ENCODE measurements at regions not wholly inside any gene's neighbourhood (a gene's known extent, or its start where the extent isn't known, plus 50 kb on each side); places are given as distances from the start of the nearest gene placed in this dataset.

GRCh38 chr15:58261368-58261767 lies 123.2 kb downstream of the AQP9 start:
- Histone ChIP-seq H3K4me3 (ENCODE audit: insufficient read depth, low read depth, low read length) (no peak overlapping the region), H3K27me3 (ENCODE audit: control insufficient read depth, insufficient read depth, low read length) (no peaks in the 10 kb centered on the region)
- no peak for DNase-seq

DNA sequence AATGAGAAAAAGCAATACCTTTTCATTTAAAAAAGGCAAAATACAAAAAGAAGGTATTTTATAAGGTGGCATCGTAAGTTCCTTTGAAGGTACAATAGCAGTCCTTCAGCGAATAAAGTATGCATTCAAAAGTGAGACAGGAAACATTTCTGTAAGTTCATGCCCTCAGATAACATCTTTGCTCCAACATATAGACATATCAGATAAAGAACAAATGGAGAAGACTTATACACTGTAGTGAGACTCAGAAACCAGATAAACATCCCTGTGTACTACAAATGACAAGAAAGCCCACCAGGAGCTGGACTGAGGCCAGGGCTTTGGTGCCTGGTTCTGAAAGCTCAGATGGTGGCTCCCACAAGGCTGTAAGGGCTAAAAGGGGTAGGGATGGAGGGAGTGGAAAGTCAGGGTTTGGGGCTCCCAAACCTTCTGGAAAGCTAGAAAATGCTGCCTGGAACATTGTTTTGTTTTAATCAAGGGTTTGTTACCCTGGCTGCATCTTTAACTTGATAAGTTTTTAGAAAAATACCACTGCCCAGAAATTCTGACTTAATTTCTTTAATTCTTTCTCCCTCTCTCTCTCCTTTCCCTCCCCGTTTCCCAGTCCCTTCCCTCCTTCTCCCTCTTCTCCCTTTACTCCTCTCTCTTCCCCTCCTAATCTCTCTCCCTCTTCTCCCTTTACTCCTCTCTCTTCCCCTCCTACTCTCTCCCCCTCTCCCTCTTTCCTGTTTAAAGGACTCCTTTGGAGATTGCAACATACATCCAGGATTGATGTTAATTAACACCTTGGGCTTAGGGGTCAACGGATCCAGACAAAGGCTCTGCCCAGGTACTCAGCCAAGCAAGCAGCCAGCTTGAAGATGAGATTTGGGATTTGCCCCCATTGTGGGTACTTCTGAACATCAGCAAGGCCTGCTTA lies 126.1 kb downstream of the AQP9 start:
- no peaks in the 10 kb centered on the region for H3K27me3 ChIP-seq (ENCODE audit: control insufficient read depth, insufficient read depth, low read length)

More at GRCh38 chr15:58261368-58261767, 123.2 kb downstream of the AQP9 start:
- no peaks in the 10 kb centered on the region for H3K36me3 ChIP-seq (replicated peaks; ENCODE audit: control insufficient read depth, insufficient read depth, low read length)

GRCh38 chr15:58267051-58267450 lies 128.9 kb downstream of the AQP9 start:
- H3K27me3 ChIP-seq (ENCODE audit: control insufficient read depth, insufficient read depth, low read length) = no peaks in the 10 kb centered on the region
- H3K36me3 ChIP-seq (replicated peaks; ENCODE audit: control insufficient read depth, insufficient read depth, low read length) = no peaks in the 10 kb centered on the region
- DNase-seq = no peak
- no peak overlapping the region for H3K4me3 ChIP-seq (ENCODE audit: insufficient read depth, low read depth, low read length)

More for the DNA sequence above, 126.1 kb downstream of the AQP9 start:
- no peaks in the 10 kb centered on the region for H3K36me3 ChIP-seq (replicated peaks; ENCODE audit: control insufficient read depth, insufficient read depth, low read length)
- DNase-seq = no peak
- no peak overlapping the region for H3K4me3 ChIP-seq (ENCODE audit: insufficient read depth, low read depth, low read length)

- no peak overlapping the region for H3K4me3 ChIP-seq (ENCODE audit: insufficient read depth, low read depth, low read length)
- H3K36me3 ChIP-seq (replicated peaks; ENCODE audit: control insufficient read depth, insufficient read depth, low read length) = no peaks in the 10 kb centered on the region
- DNase-seq = no peak
- H3K27me3 ChIP-seq (ENCODE audit: control insufficient read depth, insufficient read depth, low read length) = no peaks in the 10 kb centered on the region
Observed at GRCh38 chr15:58268746-58269267, 130.6 kb downstream of the AQP9 start.

GRCh38 chr15:58269455-58270414 lies 131.6 kb downstream of the AQP9 start:
- H3K36me3 ChIP-seq (replicated peaks; ENCODE audit: control insufficient read depth, insufficient read depth, low read length) = no peaks in the 10 kb centered on the region
- H3K27me3 ChIP-seq (ENCODE audit: control insufficient read depth, insufficient read depth, low read length) = no peaks in the 10 kb centered on the region
- DNase-seq = peak; percentile 53
- H3K4me3 ChIP-seq (ENCODE audit: insufficient read depth, low read depth, low read length) = no peak overlapping the region

DNA sequence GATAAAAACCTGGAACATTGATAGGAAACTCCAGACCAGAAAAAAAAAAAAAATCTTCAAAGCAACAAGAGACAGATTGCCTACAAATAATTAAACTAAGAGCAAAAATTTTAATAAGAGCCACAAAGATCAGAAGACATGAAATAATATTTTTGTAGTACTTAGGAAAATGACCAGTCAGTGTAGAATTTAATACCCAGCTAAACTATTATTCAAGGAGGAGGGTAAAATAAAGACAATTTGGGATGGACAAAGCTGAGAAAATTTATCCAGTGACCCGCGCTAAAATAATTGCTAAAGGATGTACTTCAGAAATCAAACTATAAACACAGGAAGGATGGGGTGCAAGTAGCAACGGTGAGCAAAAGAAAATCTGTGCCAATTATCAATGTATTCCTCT lies 133.2 kb downstream of the AQP9 start:
- H3K36me3 ChIP-seq (replicated peaks; ENCODE audit: control insufficient read depth, insufficient read depth, low read length) = no peaks in the 10 kb centered on the region
- no peaks in the 10 kb centered on the region for H3K27me3 ChIP-seq (ENCODE audit: control insufficient read depth, insufficient read depth, low read length)
- H3K4me3 ChIP-seq (ENCODE audit: insufficient read depth, low read depth, low read length) = no peak overlapping the region
- DNase-seq = no peak

DNA sequence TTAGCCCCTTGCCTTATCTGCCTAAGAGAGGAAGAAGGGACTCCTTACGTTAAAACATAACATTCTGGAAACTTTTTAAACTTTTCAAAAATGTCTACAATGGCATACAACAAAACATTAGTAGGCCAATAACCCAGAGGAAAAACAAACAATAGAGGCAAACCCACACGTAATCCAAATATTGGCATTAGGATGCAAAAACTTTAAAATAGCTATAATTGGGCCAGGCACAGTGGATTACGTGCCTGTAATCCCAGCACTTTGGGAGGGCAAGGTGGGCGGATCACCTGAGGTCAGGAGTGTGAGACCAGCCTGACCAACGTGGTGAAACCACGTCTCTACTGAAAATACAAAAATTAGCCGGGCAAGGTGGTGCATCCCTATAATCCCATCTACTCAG lies 134.9 kb downstream of the AQP9 start:
- Histone ChIP-seq H3K27me3 (ENCODE audit: control insufficient read depth, insufficient read depth, low read length) (no peaks in the 10 kb centered on the region), H3K36me3 (replicated peaks; ENCODE audit: control insufficient read depth, insufficient read depth, low read length) (no peaks in the 10 kb centered on the region)
- no peak for DNase-seq

DNA sequence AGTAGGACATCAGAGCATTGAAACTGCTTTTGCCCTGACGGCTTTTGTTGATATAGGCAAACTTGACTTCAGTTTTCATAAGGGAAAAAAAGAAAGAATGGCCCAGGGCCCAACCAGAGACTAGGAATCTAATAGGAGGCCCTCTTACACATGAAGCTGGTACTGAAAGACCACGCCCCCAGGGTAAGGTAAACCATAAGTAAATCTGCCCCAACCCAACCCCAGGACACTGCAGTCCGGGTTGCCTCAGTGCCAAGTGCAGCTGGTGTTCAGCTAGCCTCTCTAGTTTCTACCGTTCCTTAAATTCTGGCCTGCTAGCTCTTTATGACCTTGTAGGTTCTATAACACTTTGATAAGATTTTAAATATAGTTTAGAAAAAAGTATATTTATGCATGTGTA lies 136.7 kb downstream of the AQP9 start:
- Histone ChIP-seq H3K36me3 (replicated peaks; ENCODE audit: control insufficient read depth, insufficient read depth, low read length) (no peaks in the 10 kb centered on the region), H3K4me3 (ENCODE audit: insufficient read depth, low read depth, low read length) (no peak overlapping the region), H3K27me3 (ENCODE audit: control insufficient read depth, insufficient read depth, low read length) (no peaks in the 10 kb centered on the region)
- no peak for DNase-seq

More for the DNA sequence above, 134.9 kb downstream of the AQP9 start:
- H3K4me3 ChIP-seq (ENCODE audit: insufficient read depth, low read depth, low read length) = no peak overlapping the region

- DNase-seq = no peak
- Histone ChIP-seq H3K4me3 (ENCODE audit: insufficient read depth, low read depth, low read length) (no peak overlapping the region), H3K27me3 (ENCODE audit: control insufficient read depth, insufficient read depth, low read length) (no peaks in the 10 kb centered on the region), H3K36me3 (replicated peaks; ENCODE audit: control insufficient read depth, insufficient read depth, low read length) (no peaks in the 10 kb centered on the region)
Observed at GRCh38 chr15:58275785-58276184, 137.6 kb downstream of the AQP9 start.

- no peak overlapping the region for H3K4me3 ChIP-seq (ENCODE audit: insufficient read depth, low read depth, low read length)
- H3K27me3 ChIP-seq (ENCODE audit: control insufficient read depth, insufficient read depth, low read length) = no peaks in the 10 kb centered on the region
- no peaks in the 10 kb centered on the region for H3K36me3 ChIP-seq (replicated peaks; ENCODE audit: control insufficient read depth, insufficient read depth, low read length)
- no peak for DNase-seq
Observed at GRCh38 chr15:58276924-58277323, 138.7 kb downstream of the AQP9 start.

DNA sequence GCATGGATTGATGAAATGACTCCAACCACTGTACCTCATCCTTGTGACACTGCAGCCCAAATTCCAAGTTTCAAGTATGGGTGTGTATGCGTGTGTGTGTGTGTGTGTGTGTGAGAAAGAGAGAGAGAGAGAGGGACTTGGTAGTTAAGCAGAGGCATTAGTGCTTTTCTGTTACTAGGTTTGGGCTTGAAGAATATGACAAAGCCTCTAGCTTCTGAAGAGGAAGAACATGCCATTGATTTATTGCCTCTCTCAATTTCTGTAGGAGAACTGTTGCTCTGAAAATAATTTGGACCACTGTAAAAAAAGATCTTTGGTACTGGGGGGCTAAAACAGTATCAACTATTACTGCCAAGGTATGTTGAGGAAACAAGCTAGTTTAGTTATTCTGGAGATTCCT lies 139.2 kb downstream of the AQP9 start:
- no peak for DNase-seq
- Histone ChIP-seq H3K36me3 (replicated peaks; ENCODE audit: control insufficient read depth, insufficient read depth, low read length) (no peaks in the 10 kb centered on the region), H3K27me3 (ENCODE audit: control insufficient read depth, insufficient read depth, low read length) (no peaks in the 10 kb centered on the region), H3K4me3 (ENCODE audit: insufficient read depth, low read depth, low read length) (no peak overlapping the region)

- Histone ChIP-seq H3K4me3 (ENCODE audit: insufficient read depth, low read depth, low read length) (no peak overlapping the region), H3K27me3 (ENCODE audit: control insufficient read depth, insufficient read depth, low read length) (no peaks in the 10 kb centered on the region), H3K36me3 (replicated peaks; ENCODE audit: control insufficient read depth, insufficient read depth, low read length) (no peaks in the 10 kb centered on the region)
- no peak for DNase-seq
Observed at GRCh38 chr15:58279106-58279505, 140.9 kb downstream of the AQP9 start.

DNA sequence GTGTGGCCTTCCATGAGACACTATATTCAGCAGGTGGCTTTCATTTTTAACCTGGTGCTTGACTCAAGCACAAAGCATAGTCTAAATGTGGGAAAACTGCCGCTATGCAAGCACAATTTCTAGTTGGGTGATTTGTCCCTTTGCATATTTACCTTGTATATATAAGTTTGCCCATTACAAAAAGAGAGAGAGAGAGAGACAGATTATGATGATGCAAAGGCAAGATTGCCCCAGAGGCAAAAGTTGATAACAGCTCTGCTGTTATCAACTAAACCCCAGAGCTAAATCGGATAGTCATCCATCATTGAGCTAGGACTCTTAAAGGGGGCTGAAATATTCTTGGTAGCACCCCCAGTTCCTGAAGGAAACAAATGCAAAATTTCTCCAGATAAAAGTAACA lies 141.5 kb downstream of the AQP9 start:
- Histone ChIP-seq H3K36me3 (replicated peaks; ENCODE audit: control insufficient read depth, insufficient read depth, low read length) (no peaks in the 10 kb centered on the region), H3K4me3 (ENCODE audit: insufficient read depth, low read depth, low read length) (no peak overlapping the region), H3K27me3 (ENCODE audit: control insufficient read depth, insufficient read depth, low read length) (no peaks in the 10 kb centered on the region)
- no peak for DNase-seq

DNA sequence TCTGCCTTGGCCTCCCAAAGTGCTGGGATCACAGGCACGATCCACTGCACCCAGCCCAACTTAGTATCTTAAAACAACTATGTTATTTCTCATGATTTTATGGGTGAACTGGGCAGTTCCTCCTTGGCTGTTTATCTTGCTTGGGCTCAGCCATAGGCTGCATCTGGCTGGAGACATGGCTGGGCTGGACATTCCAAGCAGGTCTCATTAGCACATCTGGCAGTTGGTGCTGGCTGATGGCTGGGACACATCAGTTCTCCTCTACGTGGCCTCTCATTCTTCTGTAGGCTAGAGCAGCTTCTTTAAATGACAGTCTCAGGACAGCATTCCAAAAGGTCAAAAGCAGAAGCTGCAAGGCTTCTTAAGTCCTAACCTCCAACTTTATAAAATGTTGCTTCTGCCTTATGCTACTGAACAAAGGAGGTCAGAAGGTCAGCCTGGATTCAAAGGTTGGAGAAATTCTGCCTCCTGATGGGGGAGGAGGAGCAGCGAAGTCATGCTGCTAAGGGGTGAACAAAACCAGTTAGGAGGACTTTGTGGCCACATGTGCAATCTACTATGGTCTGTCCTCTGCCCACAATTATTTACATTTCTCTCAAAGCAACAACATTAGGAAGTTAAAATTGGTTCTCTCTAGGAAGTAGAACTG lies 144.0 kb downstream of the AQP9 start:
- Histone ChIP-seq H3K36me3 (replicated peaks; ENCODE audit: control insufficient read depth, insufficient read depth, low read length) (no peaks in the 10 kb centered on the region), H3K4me3 (ENCODE audit: insufficient read depth, low read depth, low read length) (no peak overlapping the region), H3K27me3 (ENCODE audit: control insufficient read depth, insufficient read depth, low read length) (no peaks in the 10 kb centered on the region)
- no peak for DNase-seq

Data from H7 (cell line).